SK-N-SH treated with all-trans-retinoic acid at 6 μM for 48 hours (cell line): ENCODE measurements at regions not wholly inside any gene's neighbourhood (a gene's known extent, or its start where the extent isn't known, plus 50 kb on each side); places are given as distances from the start of the nearest gene placed in this dataset.

Experiments
- ATAC-seq: fragments of 200-7000 bp; cut with Tn5 transposase; 3 replicates; pipeline ENCODE4 v1.9.1; 2020; ENCODE audit warnings: mild to moderate bottlenecking, moderate library complexity
- BACH2 ChIP-seq: fragments of 250-450 bp; sonication (Bioruptor Pico); IDR thresholded peaks from 2 replicates; pipeline ENCODE4 v1.9.0; 2021; ENCODE audit warnings: mild to moderate bottlenecking, borderline replicate concordance
- CSDC2 ChIP-seq: fragments of 250-450 bp; sonication (Bioruptor Pico); IDR thresholded peaks from 2 replicates; pipeline ENCODE4 v1.5.0; 2020; ENCODE audit warnings: mild to moderate bottlenecking, moderate library complexity
- CSRNP3 ChIP-seq: fragments of 250-450 bp; sonication (Bioruptor Pico); IDR thresholded peaks from 2 replicates; pipeline ENCODE4 v1.5.1; 2021; ENCODE audit warnings: mild to moderate bottlenecking, moderate library complexity
- ESRRG ChIP-seq: fragments of 250-450 bp; sonication (Bioruptor Pico); IDR thresholded peaks from 2 replicates; pipeline ENCODE4 v1.6.1; 2021; ENCODE audit warnings: mild to moderate bottlenecking
- ISL1 ChIP-seq: fragments of 250-450 bp; sonication (Bioruptor Pico); IDR thresholded peaks from 2 replicates; pipeline ENCODE4 v2.1.2; 2022; ENCODE audit warnings: mild to moderate bottlenecking, moderate library complexity
- OSR1 ChIP-seq: fragments of 250-450 bp; sonication (Bioruptor Pico); IDR thresholded peaks from 2 replicates; pipeline ENCODE4 v1.8.0; 2022; ENCODE audit warnings: moderate library complexity, mild to moderate bottlenecking, inconsistent platforms
- PATZ1 ChIP-seq: fragments of 250-450 bp; sonication (Bioruptor Pico); IDR thresholded peaks from 2 replicates; pipeline ENCODE4 v1.8.0; 2020; ENCODE audit warnings: mild to moderate bottlenecking, moderate library complexity, borderline replicate concordance
- POU6F1 ChIP-seq: fragments of 250-450 bp; sonication (Bioruptor Pico); IDR thresholded peaks from 2 replicates; pipeline ENCODE4 v1.8.0; 2021; ENCODE audit warnings: low read depth, mild to moderate bottlenecking, moderate library complexity, borderline replicate concordance
- PPARA ChIP-seq: fragments of 250-450 bp; sonication (Bioruptor Pico); IDR thresholded peaks from 2 replicates; pipeline ENCODE4 v1.5.0; 2020; ENCODE audit warnings: mild to moderate bottlenecking, borderline replicate concordance
- RARB ChIP-seq: fragments of 250-450 bp; sonication (Bioruptor Pico); IDR thresholded peaks from 2 replicates; pipeline ENCODE4 v1.8.0; 2021; ENCODE audit warnings: mild to moderate bottlenecking, moderate library complexity
- SNAI2 ChIP-seq: fragments of 250-450 bp; sonication (Bioruptor Pico); IDR thresholded peaks from 2 replicates; pipeline ENCODE4 v1.5.0; 2020; ENCODE audit warnings: mild to moderate bottlenecking, moderate library complexity
- TOX ChIP-seq: fragments of 250-450 bp; sonication (Bioruptor Pico); IDR thresholded peaks from 2 replicates; pipeline ENCODE4 v1.8.0; 2021; ENCODE audit warnings: mild to moderate bottlenecking, moderate library complexity, borderline replicate concordance
- TSHZ2 ChIP-seq: fragments of 250-450 bp; sonication (Bioruptor Pico); IDR thresholded peaks from 2 replicates; pipeline ENCODE4 v1.5.0; 2020; ENCODE audit warnings: mild to moderate bottlenecking, moderate library complexity
- ZC3H10 ChIP-seq: fragments of 250-450 bp; sonication (Bioruptor Pico); IDR thresholded peaks from 2 replicates; pipeline ENCODE4 v1.5.1; 2021; ENCODE audit warnings: mild to moderate bottlenecking, moderate library complexity
- ZFP3 ChIP-seq: fragments of 250-450 bp; sonication (Bioruptor Pico); IDR thresholded peaks from 2 replicates; pipeline ENCODE4 v1.5.0; 2020; ENCODE audit warnings: mild to moderate bottlenecking, moderate library complexity
- ZFP30 ChIP-seq: fragments of 450-650 bp; formaldehyde crosslinking; IDR thresholded peaks from 2 replicates; pipeline ENCODE4 v1.5.0; 2022; ENCODE audit warnings: mild to moderate bottlenecking, moderate library complexity
- ZNF565 ChIP-seq: fragments of 450-650 bp; formaldehyde crosslinking; conservative IDR thresholded peaks from 2 replicates; pipeline ENCODE4 v1.5.0; 2020; ENCODE audit warnings: low read depth, mild to moderate bottlenecking, moderate library complexity
- ZNF70 ChIP-seq: fragments of 450-650 bp; formaldehyde crosslinking; IDR thresholded peaks from 2 replicates; pipeline ENCODE4 v1.5.0; 2020; ENCODE audit warnings: mild to moderate bottlenecking, moderate library complexity
- ZNF8 ChIP-seq: fragments of 450-650 bp; formaldehyde crosslinking; IDR thresholded peaks from 2 replicates; pipeline ENCODE4 v1.5.0; 2020; ENCODE audit warnings: mild to moderate bottlenecking, moderate library complexity

- no peak for TF ChIP-seq TSHZ2 (CRISPR knock-in tag)
- TF ChIP-seq ISL1 (CRISPR knock-in tag) = no peak
- TF ChIP-seq TOX (CRISPR knock-in tag) = no peak
- no peak for TF ChIP-seq SNAI2
- no peak for TF ChIP-seq RARB (CRISPR knock-in tag)
- TF ChIP-seq ZNF70 (CRISPR knock-in tag) = no peak
- no peak for TF ChIP-seq OSR1 (CRISPR knock-in tag)
- TF ChIP-seq BACH2 (CRISPR knock-in tag) = no peak
- TF ChIP-seq CSDC2 (CRISPR knock-in tag) = no peak
- TF ChIP-seq ZNF8 = no peak
- no peak for TF ChIP-seq ZFP3 (CRISPR knock-in tag)
- no peak for TF ChIP-seq ZFP30 (CRISPR knock-in tag)
- no peak for TF ChIP-seq ZC3H10
- no peak for TF ChIP-seq PATZ1 (CRISPR knock-in tag)
- no peak for TF ChIP-seq ESRRG (CRISPR knock-in tag)
- TF ChIP-seq CSRNP3 (CRISPR knock-in tag) = no peak
- ATAC-seq = peak; percentile 86
Observed at GRCh38 chr6:103122766-103123601, 1729.5 kb downstream of the GRIK2 start.

- TF ChIP-seq CSDC2 (CRISPR knock-in tag) (no peak), OSR1 (CRISPR knock-in tag) (no peak), ZNF565 (CRISPR knock-in tag) (no peak), POU6F1 (CRISPR knock-in tag) (no peak), ESRRG (CRISPR knock-in tag) (no peak), CSRNP3 (CRISPR knock-in tag) (no peak), PPARA (no peak), RARB (CRISPR knock-in tag) (no peak)
- ATAC-seq = no peak
Observed at GRCh38 chr6:103119056-103119455, 1725.5 kb downstream of the GRIK2 start.

- ATAC-seq = no peak
- no peak for TF ChIP-seq POU6F1 (CRISPR knock-in tag)
- TF ChIP-seq OSR1 (CRISPR knock-in tag) = no peak
- TF ChIP-seq SNAI2 = no peak
- no peak for TF ChIP-seq PATZ1 (CRISPR knock-in tag)
- no peak for TF ChIP-seq CSRNP3 (CRISPR knock-in tag)
- TF ChIP-seq ISL1 (CRISPR knock-in tag) = no peak
Observed at GRCh38 chr6:103114582-103114981, 1721.1 kb downstream of the GRIK2 start.
